GM20000 (cell line): ENCODE measurements at regions not wholly inside any gene's neighbourhood (a gene's known extent, or its start where the extent isn't known, plus 50 kb on each side); places are given as distances from the start of the nearest gene placed in this dataset.
"Not testable (repeated sequence)": the region's sequence is repeated elsewhere in the genome, so short reads cannot be mapped to it uniquely, and the experiment has no call there.

Experiments used
- DNase-seq: peaks from one replicate; pipeline ENCODE4 v3.0.0; 2012; ENCODE audit warnings: low spot score
- TF ChIP-seq, protein P1 (sequence below): IDR thresholded peaks from 2 replicates; pipeline ENCODE4 v1.5.1; 2012; ENCODE audit warnings: mild to moderate bottlenecking, control low read depth; ENCODE audit errors: extremely low read depth, missing control alignments

DNA sequence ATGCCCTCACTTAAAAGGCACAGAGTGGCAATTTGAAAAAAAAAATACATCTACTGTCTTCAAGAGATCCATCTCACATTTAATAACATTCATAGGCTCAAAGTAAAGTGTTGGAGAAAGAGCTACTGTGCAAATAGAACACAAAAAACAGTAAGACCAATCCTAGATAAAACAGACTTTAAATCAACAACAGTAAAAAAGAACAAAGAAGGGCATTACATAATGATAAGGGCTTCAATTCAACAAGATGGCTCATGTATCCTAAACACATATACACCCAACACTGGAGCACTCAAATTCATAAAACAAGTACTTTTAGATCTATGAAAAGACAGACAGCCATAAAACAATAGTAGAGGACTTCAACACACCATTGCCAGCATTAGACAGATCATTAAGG is 93.6 kb upstream of the PCED1B start:
- TF ChIP-seq, protein P1, sequence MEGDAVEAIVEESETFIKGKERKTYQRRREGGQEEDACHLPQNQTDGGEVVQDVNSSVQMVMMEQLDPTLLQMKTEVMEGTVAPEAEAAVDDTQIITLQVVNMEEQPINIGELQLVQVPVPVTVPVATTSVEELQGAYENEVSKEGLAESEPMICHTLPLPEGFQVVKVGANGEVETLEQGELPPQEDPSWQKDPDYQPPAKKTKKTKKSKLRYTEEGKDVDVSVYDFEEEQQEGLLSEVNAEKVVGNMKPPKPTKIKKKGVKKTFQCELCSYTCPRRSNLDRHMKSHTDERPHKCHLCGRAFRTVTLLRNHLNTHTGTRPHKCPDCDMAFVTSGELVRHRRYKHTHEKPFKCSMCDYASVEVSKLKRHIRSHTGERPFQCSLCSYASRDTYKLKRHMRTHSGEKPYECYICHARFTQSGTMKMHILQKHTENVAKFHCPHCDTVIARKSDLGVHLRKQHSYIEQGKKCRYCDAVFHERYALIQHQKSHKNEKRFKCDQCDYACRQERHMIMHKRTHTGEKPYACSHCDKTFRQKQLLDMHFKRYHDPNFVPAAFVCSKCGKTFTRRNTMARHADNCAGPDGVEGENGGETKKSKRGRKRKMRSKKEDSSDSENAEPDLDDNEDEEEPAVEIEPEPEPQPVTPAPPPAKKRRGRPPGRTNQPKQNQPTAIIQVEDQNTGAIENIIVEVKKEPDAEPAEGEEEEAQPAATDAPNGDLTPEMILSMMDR: no peak
- no peak for DNase-seq

DNA sequence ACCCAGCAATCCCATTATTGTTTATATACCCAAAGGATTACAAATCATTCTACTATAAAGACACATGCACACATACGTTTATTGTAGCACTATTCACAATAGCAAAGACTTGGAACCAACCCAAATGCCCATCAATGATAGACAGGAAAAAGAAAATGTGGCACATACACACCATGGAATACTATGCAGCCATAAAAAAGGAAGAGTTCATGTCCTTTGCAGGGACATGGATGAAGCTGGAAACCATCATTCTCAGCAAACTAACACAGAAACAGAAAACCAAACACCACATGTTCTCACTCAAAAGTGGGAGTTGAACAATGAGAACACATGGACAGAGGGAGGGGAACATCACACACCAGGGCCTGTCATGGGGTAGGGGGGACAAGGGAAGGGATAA is 91.3 kb upstream of the PCED1B start:
- DNase-seq: not testable (repeated sequence)

DNA sequence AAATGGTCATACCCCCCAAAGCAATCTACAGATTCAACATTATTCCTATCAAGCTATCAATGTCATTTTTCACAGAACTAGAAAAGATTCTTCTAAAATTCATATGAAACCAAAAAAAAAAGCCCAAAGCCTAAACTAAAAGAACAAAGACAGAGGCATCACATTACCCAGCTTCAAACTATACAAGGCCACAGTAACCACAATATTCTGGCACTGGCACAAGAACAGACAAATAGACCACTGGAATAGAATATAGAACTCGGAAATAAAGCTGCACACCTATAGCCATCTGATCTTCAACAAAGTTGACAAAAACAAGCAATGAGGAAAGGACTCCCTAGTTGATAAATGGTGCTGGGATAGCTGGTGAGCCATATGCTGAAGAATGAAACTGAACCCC is 89.2 kb upstream of the PCED1B start:
- DNase-seq: no peak
- TF ChIP-seq, protein P1: no peak

DNA sequence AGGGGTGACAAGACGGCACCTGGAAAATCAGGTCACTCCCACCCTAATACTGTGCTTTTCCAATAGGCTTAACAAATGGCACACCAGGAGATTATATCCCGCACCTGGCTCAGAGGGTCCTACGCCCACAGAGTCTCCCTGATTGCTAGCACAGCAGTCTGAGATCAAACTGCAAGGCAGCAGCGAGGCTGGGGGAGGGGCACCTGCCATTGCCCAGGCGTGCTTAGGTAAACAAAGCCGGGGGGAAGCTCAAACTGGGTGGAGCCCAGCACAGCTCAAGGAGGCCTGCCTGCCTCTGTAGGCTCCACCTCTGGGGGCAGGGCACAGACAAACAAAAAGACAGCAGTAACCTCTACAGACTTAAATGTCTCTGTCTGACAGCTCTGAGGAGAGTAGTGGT is 87.4 kb upstream of the PCED1B start:
- not testable (repeated sequence) for DNase-seq

DNA sequence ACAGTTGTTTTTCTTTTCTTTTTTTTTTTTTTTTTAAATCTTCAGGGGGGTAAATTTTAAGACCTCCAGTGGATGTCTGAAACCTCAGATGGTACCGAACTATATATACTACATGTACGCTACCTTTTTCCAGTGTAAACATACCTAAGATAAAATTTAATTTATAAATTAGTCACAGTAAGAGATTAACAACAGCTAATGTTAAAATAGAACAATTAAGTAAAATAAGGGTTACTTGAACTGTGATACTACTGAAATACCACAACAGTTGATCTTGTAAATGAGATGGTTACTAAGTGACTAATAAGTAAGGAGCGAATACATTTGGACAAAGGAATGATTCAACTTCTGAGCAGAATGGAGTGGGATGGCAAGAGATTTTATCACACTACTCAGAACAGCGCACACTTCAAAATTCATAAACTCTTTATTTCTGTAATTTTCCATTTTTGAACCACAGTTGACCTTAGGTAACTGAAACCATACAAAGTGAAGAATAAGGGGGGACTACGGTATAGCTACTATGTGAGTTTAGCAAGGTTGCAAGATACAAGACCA is 80.5 kb upstream of the PCED1B start:
- DNase-seq: no peak
- TF ChIP-seq, protein P1: no peak

GRCh38 chr12:47004634-47005033 is 74.8 kb upstream of the PCED1B start:
- DNase-seq: no peak
- TF ChIP-seq, protein P1: no peak

DNA sequence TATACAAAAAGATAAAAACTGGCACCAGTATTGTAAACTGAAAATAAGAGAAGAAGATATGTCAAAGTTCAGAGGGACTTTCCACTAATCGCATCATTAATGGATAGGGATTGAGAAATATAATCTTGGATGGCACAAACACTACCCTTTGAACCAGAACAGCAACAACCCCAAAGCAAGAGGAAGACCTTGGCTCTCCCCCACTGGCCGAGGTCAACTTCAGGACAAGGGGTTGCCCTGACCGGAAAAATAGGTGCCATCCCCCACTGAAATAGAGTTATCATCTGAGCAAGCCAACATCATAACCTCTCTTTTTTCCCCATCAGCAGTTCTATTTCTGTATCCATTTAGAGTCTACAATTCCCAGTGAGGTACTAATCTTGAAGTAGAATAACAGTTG is 72.4 kb upstream of the PCED1B start:
- DNase-seq: no peak
- TF ChIP-seq, protein P1: no peak

DNA sequence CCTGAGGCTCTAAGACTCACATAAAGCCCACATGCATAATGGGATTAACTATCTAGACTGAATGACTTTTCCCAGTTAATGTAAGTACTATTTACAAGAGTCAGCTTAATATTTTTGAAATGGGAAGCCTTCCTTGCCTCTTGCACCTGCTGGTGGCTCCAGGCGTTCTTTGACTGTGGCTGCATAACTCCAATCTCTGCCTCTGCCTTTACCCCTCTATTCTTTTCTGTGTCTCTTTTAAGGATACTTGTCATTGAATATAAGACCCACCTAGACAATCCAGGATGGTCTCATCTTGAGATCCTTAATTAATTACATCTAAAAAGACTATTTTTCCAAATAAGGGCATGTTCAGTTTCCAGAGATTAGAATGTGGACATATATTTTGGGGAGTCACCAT is 66.9 kb upstream of the PCED1B start:
- TF ChIP-seq, protein P1: no peak
- no peak for DNase-seq

GRCh38 chr12:47014474-47014873 is 64.9 kb upstream of the PCED1B start:
- DNase-seq: no peak
- TF ChIP-seq, protein P1: no peak
